HG03064 (cell line): ENCODE measurements at regions not wholly inside any gene's neighbourhood (a gene's known extent, or its start where the extent isn't known, plus 50 kb on each side); places are given as distances from the start of the nearest gene placed in this dataset.
"Not testable (repeated sequence)": the region's sequence is repeated elsewhere in the genome, so short reads cannot be mapped to it uniquely, and the experiment has no call there.

Source experiments
- ATAC-seq: cut with Tn5 transposase; IDR thresholded peaks from one replicate; pipeline ENCODE4 v1.9.1; 2021; ENCODE audit warnings: low read depth; ENCODE audit not compliant: unreplicated experiment

DNA sequence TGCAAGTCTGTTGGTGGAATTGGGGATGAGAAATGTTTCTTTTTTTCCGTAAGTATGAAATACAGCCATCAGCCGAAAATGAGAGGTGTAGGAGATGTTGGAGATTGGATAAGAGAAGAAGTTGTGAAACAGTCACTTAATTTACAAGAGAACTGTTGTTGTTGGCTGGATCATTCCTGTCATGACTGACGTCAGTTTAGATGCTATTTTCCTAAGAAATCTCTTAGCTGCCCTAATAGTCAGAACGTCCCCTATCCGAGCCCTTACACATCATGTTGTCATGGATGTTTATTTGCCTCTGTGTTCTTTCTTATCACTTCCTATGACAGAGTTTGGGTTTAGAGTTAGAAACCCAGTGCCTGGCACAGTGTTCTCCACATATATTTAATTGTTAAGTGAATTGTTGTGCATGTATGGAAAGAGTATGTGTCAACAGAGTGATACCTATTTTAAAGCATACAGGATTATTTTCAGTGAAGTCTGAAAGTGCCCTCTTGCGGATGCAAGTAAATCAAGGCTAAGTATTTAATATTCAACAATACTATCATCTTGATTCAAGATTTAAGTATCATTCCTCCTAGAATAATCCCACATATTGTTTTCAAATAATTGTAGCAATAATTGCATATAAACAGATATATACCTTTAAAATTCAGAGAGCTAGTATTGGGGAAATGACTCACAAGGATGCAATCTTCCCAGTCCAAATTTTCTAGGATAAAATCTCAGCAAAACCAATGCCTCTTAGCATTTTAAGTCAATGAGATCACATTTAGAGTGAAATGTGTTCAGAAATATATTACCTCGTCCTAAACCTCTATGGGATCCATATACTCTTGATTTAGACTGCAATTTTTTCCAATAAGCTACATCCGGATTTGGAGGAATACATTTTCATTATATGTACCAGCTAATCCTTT is 309.9 kb upstream of the NOX3 start:
- ATAC-seq, result no peak

DNA sequence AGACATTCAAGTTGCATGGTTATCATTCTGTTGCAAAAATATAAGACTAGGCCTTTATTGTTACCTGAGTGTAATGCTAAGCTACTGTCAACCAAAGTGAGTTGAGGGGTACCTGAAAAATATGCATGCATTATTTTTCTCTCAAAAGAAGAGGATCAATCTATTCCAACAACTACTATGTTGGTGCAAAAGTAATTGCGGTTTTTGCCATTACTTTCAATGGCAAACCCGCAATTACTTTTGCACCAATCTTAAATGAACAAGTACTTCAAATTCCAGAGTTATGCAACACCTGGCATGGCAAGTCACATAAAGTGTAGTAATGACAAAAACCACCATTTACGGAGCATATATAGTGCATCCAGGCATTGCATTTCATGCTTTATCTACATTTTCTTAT is 307.0 kb upstream of the NOX3 start:
- ATAC-seq, result no peak

DNA sequence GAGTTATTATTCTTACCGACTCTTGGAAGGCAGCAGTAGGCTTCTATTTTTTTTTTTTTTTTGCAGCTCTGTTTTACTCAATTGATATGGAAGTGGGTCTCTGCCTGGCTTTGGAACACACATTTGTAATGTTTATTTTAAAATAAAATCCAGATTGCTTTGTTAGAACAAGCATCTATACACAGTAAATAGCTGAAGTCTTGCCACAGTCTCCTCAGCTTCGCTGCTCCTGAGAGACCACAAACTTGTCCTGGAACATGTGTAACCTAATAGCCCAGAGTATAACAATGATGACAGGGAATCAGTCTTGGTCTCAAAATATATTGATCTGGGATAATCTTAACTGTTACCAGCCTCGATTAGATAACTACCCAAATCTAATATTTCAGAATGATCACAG is 299.8 kb upstream of the NOX3 start:
- ATAC-seq, result no peak

DNA sequence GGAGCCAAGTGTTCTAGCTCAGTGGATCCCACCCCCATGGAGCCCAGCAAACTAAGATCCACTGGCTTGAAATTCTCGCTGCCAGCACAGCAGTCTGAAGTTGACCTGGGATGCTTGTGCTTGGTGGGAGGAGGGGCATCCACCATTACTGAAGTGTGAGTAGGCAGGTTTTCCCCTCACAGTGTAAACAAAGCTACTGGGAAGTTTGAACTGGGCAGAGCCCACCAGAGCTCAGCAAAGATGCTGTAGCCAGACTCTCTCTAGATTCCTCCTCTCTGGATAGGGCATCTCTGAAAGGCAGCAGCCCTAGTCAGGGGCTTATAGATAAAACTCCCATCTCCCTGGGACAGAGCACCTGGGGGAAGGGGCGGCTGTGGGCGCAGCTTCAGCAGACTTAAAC is 293.1 kb upstream of the NOX3 start:
- not testable (repeated sequence) for ATAC-seq

DNA sequence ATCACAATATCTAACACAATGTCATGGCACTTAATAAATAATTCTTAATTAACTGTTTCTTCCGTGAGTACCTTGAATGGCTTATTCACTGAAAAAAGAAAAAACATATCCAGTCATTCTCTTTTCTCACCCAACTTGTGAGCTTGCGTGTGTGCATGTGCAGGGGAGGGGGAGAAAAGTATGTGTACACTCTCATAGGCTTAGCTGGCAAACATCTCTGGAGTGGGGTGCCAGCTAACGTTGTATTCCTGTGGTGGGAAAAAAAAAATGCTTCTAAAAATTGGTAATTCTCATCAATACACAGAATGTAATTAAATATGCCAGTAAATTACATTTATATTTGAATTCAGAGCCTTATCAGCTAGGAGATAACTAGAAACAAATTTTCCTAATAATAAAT is 291.9 kb upstream of the NOX3 start:
- no peak for ATAC-seq

DNA sequence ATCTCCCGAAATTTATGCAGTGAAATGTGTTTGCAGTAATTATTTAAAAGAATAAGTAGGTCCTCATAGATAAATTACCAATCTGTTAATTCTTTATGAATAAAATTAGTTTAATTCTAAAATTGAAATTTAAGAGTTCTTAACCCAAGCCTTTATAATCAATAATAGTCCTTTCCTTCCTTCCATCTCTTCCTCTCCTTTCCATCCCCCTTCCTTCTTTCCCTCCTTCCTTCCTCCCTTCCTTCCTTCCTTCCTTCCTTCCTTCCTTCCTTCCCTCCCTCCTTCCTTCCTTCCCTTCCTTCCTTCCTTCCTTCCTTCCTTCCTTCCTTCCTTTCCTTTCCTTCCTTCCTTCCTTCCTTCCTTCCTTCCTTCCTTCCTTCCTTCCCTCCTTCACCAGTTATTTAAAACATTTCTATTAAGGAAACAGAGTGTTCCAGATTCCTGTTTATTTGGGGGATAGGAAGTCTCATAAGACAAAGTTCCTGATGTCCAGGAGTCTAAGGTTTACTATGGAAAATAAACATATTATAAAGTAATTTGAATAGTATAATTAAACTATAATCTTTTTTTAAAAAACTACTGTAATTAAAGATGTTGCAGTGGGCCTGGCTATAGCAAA is 285.3 kb upstream of the NOX3 start:
- ATAC-seq, result no peak

DNA sequence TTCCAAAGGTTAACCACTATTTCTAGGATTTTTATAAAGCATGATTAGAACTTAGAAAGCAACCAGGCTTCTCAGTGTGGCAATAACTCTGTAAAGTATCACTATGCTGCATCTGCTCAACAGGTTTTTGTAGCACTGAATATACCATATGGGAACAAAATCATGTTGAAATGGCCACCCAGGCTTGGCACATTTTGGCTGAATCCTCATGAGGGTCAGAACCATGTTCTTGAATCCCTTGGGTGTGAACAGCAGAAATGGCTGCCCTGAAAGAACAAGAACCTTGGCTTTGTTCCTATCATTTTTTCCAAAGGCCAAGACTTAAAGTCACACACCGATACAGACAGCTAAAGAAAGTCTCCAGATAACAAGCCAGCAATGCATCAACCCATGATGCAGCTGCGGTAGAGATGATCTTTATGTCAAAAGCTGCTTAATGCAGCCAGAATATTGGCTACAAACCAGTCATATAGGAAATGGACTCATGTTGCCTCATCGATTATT is 283.0 kb upstream of the NOX3 start:
- ATAC-seq, result no peak

DNA sequence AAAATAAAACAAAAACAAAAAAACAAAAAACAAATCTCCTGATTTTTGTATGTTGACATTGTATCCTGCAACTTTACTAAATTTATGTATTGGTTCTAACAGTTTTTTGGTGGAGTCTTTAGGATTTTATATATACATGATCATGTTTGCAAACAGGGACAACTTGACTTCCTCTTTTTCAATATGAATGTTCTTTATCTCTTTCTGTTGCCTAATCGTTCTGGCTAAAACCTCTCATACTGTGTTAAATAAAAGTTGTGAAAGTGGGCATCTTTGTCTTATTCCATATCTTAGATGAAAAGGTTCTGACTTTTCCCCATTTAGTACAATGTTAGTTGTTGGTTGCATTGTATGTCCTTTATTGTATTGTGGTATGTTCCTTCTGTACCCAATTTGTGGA is 261.7 kb upstream of the NOX3 start:
- ATAC-seq, result no peak

DNA sequence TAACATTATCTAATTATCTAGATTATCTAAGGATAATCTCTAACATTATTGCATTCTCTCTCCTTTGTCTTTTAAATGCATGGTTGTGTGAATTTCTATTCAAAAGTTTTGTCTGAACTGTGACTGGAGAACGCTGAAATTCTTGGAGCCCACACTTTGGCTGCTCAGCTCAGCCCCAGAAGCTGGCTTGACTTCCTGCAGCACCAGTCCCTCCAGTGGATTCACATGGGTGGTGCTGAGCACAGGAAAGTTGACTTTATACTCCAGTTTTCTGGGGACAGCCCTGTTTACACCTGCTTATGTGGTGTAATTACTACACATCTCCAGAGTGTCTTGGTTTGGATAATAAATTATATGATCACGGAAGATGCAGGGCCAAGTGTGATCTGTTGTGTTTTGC is 255.1 kb upstream of the NOX3 start:
- no peak for ATAC-seq

DNA sequence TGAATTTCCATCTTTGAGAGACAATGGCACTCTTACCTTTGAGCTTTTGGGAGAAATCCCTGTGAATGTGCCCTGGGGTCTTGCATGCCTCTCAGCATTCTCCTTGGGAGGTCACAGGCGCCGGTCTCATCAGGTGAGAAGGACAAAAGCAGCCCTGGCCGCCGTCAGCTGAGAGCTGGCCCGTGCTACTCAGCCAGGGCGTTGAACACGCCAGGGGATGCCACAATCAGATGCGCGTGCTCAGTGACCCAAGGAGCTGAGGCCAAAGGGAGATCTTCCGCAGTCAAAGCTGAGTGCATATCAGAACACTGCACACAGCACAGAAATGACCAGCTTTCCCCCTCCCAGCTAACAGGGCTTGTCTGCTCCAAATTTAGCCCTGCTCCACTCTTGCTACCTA is 253.6 kb upstream of the NOX3 start:
- ATAC-seq, result no peak

DNA sequence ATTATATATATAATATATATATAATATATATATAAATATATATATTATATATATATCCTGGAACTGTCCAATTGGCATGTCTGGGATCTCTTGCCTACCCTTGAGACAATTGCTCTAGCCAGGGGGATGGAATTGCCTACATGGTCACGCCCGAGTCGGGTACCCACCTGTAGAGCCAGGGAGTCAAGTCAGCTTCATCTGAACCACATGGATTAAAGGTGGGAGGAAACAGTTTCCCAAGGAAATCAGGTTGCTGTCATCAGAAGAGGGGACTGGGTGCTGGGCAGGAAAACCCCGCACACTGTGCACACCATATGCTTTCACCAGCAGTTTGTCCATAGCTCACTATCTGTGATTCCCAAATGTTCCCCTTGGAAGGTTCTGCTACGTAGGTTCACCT is 252.5 kb upstream of the NOX3 start:
- ATAC-seq, result no peak

DNA sequence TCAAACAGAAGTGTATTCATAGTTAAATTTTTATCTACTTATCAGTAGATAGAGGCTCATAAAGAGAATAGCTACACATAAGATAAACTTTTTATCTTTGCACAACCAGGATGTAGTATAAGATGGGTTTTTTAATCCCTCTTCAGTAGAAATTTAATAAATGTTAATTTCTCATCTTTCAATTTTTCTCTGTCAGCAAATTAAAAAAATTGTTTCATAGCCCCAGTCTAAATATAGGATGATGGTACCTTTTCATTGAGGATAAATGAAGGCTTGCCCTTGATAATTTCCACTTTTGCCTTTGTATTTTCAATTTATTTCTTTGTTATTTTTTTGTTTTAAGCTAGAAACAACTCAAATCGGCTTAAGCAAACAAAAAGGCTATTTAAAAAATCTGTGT is 251.2 kb upstream of the NOX3 start:
- no peak for ATAC-seq

DNA sequence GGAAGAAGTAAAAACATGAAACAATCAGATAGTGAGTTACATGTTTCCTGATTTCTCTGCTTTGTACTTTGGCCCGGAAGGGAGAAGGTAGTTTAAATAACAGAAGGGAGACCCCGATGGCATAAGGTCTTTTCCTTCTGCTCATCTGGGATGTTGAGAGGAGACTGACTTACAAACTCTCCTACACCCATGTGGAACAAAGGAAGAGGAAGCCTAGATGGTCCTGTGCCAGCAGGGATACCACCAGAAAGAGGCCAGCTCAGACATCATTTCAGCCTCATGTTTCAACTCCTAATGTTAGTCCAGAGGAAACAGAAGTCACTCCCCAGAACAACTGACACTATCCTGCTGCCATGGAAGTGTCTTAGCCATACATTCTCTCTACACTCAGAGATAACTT is 250.7 kb upstream of the NOX3 start:
- no peak for ATAC-seq

DNA sequence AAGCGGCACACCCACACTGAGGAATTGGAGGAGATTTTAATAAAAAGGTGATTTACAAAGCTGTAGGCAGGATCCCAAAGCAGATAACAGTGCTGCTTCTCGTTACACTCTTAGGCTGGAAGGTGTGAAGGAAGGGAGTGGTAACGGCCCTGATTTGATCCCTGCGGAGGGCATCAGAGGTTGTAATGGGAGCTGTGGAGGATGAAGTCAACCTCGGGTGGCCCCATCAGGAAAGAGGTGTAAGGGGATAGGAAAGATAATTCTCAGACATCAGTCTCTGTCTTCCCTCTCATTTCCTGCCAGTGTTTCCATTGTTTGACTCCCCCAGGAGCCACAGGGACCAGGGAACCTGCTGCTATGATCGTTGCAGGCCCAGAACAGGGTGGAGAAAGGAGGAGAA is 245.7 kb upstream of the NOX3 start:
- no peak for ATAC-seq

DNA sequence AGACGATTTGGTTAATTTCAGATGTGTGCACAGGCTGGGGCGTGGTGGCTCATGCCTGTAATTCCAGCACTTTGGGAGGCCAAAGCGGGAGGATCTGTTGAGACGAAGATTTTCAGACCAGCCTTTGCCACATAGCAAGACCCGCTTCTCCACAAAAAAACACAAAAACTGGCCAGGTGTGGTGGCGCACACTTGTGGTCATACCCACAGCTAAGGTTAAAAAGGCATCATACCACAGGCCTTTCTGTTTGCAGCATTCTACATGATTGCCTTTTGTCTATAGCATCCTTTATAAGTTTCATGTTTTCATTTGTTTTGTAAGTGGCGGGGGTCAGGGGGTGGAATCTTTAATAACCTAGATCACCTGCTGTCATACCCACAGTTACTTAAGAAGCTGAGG is 239.9 kb upstream of the NOX3 start:
- ATAC-seq, result no peak

DNA sequence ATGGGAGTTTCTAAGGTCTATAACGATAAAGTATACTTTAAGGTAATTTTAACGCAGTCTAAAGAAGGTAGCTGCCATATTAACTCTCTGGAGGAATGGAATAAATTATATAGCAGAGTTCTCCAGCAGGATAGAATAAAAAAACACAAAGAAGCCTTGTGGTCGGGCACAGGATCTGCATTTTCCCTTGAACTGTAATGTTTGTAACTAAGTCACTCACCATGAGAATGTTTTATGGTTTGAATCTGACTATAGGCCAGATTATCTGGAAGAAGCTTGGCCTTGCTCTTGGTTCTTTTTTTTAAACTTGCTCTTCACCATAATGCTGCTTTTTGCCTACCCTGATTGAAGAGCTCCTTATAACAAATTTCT is 238.8 kb upstream of the NOX3 start:
- no peak for ATAC-seq

DNA sequence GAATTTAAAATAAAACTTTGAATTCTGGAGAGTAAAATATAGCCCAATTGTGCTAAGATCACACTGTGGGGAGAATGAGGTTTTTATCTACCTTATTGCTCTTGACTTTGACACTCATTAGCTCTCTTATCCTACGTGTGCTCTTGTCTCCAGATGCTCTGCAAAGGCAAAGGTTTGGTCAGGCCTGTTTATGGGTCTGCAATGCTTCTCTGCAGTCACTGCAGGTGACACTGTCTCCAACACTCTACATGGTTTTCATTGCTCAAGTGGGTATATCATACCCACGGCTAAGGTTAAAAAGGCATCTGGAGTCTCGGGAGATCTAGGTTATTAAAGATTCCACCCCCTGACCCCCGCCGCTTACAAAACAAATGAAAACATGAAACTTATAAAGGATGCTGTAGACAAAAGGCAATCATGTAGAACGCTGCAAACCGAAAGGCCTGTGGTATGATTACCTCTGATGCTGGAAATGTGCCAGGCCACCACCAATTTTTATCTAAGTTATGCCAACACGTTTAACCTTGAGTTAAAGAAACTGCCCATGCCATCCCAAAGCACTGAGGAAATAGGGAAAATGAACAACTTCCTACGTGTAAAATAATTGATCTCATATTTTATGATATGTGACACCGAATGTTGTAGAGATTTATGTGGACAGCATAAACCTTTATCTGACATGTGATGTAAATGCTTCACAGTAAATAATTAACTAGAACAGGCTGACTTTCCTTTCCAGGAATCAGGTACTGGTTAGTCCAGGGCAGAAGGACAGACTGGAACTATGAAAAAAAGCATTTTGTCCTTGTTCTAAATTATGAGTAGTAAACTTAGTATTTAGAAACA is 238.2 kb upstream of the NOX3 start:
- no peak for ATAC-seq

DNA sequence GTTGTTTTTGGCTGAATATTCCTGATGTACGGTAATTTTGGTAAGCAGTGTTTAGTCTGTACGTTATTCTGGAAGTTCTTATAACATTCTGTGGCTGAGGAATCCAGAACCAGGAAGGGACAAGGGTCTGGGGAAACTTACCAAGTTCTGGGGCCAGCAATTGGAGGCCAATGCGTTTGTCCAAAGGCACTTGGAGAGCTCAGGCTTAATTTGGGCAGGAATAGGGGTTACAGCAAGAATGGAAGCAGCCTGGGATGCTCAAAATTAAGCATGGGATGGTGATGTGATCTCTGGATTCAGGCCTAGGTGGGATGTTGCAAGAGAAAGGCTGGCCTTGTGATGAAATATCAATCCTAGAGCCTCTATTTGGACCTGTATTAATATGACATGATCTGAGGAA is 235.2 kb upstream of the NOX3 start:
- no peak for ATAC-seq

DNA sequence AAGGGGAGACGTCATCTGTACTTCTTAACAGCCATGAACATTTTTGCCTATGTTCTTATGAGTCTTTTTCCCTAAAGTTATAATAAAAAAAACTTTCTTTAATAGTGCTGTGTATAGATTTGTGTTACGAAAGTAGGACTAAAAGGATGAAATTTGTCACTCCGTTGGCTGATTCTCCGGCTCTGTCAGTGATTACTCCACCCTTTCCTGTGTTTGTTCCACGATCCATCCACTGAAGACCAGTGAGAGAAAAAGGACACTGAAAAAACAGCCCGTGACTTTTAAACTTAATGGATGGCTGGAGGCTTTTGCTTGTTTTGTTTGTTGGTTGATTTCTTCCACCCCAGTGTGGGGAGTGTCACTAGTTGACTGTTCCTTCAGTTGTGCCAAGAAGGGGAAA is 232.0 kb upstream of the NOX3 start:
- no peak for ATAC-seq

DNA sequence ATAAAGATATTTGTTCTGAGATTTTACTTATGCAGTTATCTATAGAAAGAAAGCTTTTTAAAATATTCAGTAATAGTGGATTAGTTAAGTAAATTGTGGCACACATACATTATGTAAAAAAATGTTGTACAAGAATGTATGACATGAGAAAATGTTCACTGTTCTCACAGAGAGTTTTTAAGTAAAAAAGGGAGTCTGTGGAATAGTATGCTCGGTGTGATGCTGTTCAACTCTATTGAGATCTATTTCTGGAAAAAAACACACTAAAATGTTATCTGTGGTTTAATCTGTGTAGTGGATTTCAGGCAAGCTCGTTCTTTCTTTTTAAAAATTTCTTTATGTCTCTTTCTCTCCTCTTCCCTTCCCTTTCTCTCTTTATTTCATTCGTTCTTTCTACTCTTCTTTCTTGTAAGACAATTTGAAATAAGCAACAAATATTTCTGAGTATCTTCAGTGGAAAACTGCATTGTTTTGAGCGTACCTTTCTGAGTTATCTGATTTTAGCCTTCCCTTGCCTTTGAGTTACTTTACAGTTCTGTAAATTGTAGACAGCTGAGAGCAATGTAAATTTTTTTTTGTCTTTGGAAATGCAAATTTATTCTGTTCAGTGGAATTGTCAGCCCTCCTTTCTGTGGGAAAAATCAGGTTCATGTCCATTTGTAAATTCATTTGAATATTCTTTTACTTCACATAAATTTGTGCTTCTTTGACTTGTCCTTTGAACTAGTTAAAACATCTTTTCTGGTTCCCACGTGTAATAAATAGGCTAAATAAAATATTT is 229.0 kb upstream of the NOX3 start:
- ATAC-seq, result no peak

DNA sequence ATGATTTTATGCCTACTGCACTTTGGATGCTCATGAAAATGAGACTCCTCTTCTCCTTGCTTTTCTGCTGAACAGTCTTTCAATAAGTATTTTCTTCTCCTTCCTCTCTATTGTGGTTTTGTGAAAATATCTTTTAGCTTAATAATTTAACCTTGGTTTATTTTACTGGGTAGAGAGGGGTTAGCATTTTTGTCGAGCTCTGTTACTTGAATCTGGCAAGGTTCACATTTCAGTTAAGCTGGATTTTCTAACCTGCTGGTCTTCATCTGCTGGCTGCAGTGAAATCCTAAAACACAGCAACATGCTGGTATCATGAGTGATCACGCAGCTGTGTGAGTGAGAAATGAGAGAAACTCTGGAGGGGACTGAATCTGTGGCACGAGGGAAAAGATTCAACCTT is 222.7 kb upstream of the NOX3 start:
- ATAC-seq, result no peak
